Testis (tissue), 2 donors: ENCODE measurements at regions not wholly inside any gene's neighbourhood (a gene's known extent, or its start where the extent isn't known, plus 50 kb on each side); places are given as distances from the start of the nearest gene placed in this dataset.

Experiments
- DNase-seq: peaks from one replicate; pipeline ENCODE4 v3.0.0-alpha.2; 2019
- H3K27ac ChIP-seq, 2 donors: fragments of 200-600 bp; sonication (generic); one replicate each; pipeline ENCODE4 v1.5.1; 2019
- H3K27me3 ChIP-seq: fragments of 200-600 bp; sonication (generic); one replicate; pipeline ENCODE4 v1.5.1; 2019
- H3K36me3 ChIP-seq: fragments of 200-600 bp; sonication (generic); one replicate; pipeline ENCODE4 v1.5.1; 2017; ENCODE audit warnings: low read depth; ENCODE audit errors: missing control alignments
- H3K4me1 ChIP-seq: fragments of 200-600 bp; sonication (generic); one replicate; pipeline ENCODE4 v1.5.1; 2019
- H3K4me3 ChIP-seq, 2 donors: fragments of 200-600 bp; sonication (generic); one replicate each; pipeline ENCODE4 v1.5.1; 2017 to 2019
- H3K9me3 ChIP-seq: fragments of 200-600 bp; sonication (generic); one replicate; pipeline ENCODE4 v1.5.1; 2017
- CTCF ChIP-seq, 3 experiments: fragments of 450-650 bp in 2 of 3; fragments of 200-600 bp in 1 of 3; sonication (generic) in 1 of 3; IDR thresholded peaks; one replicate each; pipeline ENCODE4 v1.5.1; 2016 to 2019; ENCODE audit warnings: antibody characterized with exemption in 3 of 3, mild to moderate bottlenecking in 2 of 3, moderate library complexity in 1 of 3
- POLR2A ChIP-seq: fragments of 450-650 bp; IDR thresholded peaks from one replicate; pipeline ENCODE4 v1.6.1; 2017; ENCODE audit warnings: antibody characterized with exemption, mild to moderate bottlenecking, moderate library complexity
- WGBS, 2 donors: methylation state at CpG; one replicate each; pipeline ENCODE4 v1.1.5; 2018; 5-methylcytosine and 5-hydroxymethylcytosine counted together
- intact Hi-C: fragments of 100-400 bp; cut with DNase I; formaldehyde crosslinking; loops from one replicate; pipeline ENCODE4 v1.15.1; 2023; ENCODE audit warnings: low total_unique reads

- H3K4me1 ChIP-seq: no peaks in the 10 kb centered on the region
- no peak for DNase-seq
- H3K9me3 ChIP-seq: no peaks in the 10 kb centered on the region
Observed at GRCh38 chr19:28656644-28657043, 556.3 kb downstream of the UQCRFS1 start.

GRCh38 chr19:28655054-28655453 is 557.9 kb downstream of the UQCRFS1 start:
- no peaks in the 10 kb centered on the region for H3K9me3 ChIP-seq
- no peak for TF ChIP-seq CTCF (IDR thresholded peaks at IDR 0.05)
- TF ChIP-seq POLR2A: no peak
- no peak for DNase-seq
- 90 to 95% methylated on average over 4 to 5 of the region's 5 CpGs for WGBS, 2 donors
- intact Hi-C loops: no loop called here
- no peaks in the 10 kb centered on the region for H3K4me1 ChIP-seq
- no peaks in the 10 kb centered on the region for H3K36me3 ChIP-seq
- H3K4me3 ChIP-seq: no peak overlapping the region
- H3K27ac ChIP-seq: no peak overlapping the region
- H3K27me3 ChIP-seq: no peaks in the 10 kb centered on the region

More at GRCh38 chr19:28656644-28657043, 556.3 kb downstream of the UQCRFS1 start:
- H3K27me3 ChIP-seq: no peaks in the 10 kb centered on the region
- no peak overlapping the region for H3K4me3 ChIP-seq
- 83 to 90% methylated on average over 2 of the region's 2 CpGs for WGBS, 2 donors
- H3K36me3 ChIP-seq: no peaks in the 10 kb centered on the region
- H3K27ac ChIP-seq: no peak overlapping the region
- intact Hi-C loops: no loop called here
- no peak for TF ChIP-seq POLR2A
- TF ChIP-seq CTCF (IDR thresholded peaks at IDR 0.05): no peak

- no peak overlapping the region for H3K4me3 ChIP-seq
- 74 to 90% methylated on average over 3 of the region's 3 CpGs for WGBS, 2 donors
- H3K27me3 ChIP-seq: no peaks in the 10 kb centered on the region
- no peak overlapping the region for H3K27ac ChIP-seq
- intact Hi-C loops: no loop called here
- no peaks in the 10 kb centered on the region for H3K36me3 ChIP-seq
- H3K4me1 ChIP-seq: no peaks in the 10 kb centered on the region
- TF ChIP-seq POLR2A (no peak), CTCF (IDR thresholded peaks at IDR 0.05) (no peak)
- DNase-seq: no peak
- no peaks in the 10 kb centered on the region for H3K9me3 ChIP-seq
Observed at GRCh38 chr19:28652765-28653164, 560.2 kb downstream of the UQCRFS1 start.

- TF ChIP-seq CTCF (IDR thresholded peaks at IDR 0.05) (no peak), POLR2A (no peak)
- no peaks in the 10 kb centered on the region for H3K4me1 ChIP-seq
- DNase-seq: no peak
- H3K27me3 ChIP-seq: no peaks in the 10 kb centered on the region
- no peak overlapping the region for H3K27ac ChIP-seq
- H3K36me3 ChIP-seq: no peaks in the 10 kb centered on the region
- H3K4me3 ChIP-seq: no peak overlapping the region
- intact Hi-C loops: no loop called here
- 67 to 75% methylated on average over 6 of the region's 6 CpGs for WGBS, 2 donors
- no peaks in the 10 kb centered on the region for H3K9me3 ChIP-seq
Observed at GRCh38 chr19:28646629-28647028, 566.3 kb downstream of the UQCRFS1 start.

GRCh38 chr19:28644169-28644775 is 568.7 kb downstream of the UQCRFS1 start:
- no peak for TF ChIP-seq POLR2A
- TF ChIP-seq CTCF (IDR thresholded peaks at IDR 0.05): no peak
- Histone ChIP-seq H3K9me3 (no peaks in the 10 kb centered on the region), H3K27me3 (no peaks in the 10 kb centered on the region), H3K27ac (no peak overlapping the region), H3K4me1 (no peaks in the 10 kb centered on the region), H3K4me3 (no peak overlapping the region), H3K36me3 (no peaks in the 10 kb centered on the region)
- no peak for DNase-seq
- intact Hi-C loops: no loop called here
- WGBS, 2 donors: 35 to 47% methylated on average over 4 of the region's 4 CpGs
